ENCODE measurements at regions not wholly inside any gene's neighbourhood (a gene's known extent, or its start where the extent isn't known, plus 50 kb on each side); places are given as distances from the start of the nearest gene placed in this dataset.

DNA sequence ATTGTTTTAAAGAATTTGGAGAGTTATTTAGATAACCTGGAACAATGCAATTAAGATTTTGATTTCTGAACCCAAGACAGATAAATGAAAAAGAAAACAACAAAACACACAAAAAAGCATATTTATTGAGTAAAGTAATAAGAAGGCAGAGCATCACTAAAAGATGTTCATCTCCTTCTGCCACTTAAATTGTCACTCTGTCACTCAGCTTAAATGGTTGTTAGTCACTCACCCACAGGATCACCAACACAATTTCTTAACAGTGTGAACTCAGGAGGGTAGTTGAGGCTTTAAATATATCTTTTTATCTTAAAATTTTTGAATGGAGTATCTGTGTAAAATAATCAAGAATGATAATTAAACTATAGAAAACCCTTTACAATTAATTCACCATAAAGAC, 1215.5 kb upstream of the PCDH20 start:
- no peak for DNase-seq

DNA sequence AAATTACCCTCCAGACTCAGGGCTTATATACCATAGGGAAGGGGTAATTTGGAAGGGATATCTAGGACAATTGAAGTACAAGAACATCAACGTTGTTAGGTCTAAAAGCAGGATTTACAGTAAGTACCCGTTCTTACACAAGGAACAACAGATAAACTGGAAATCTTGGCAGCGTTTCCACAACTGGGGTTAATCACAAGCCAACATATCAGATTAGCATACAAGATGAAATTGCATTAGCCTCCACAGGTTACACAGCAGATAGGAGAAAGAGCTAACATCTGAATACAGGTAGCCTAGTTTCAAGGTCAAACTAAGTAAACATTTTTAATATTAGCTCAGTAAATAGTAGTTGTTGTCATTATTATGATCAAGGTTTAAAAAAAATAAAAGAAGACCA, 1214.0 kb upstream of the PCDH20 start:
- DNase-seq: no peak

DNA sequence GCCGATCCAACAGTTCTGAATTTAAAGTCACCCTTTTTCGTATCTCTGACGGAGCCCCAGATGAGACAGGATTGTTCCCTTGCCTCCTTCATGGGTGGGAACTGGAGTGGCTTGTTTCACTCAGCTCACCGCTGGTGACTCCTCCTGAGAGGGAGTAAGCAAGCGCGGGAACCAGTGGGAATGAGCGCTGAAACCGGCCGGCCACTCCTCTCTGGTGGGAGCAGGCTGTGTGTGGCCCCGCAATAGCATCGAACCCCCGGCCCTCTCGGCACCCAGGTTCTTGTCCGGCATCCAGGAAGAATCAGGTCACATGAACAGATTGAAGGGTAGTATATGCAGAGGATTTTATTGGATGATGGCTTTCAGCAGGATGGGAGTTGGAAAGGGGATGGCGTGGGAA, 1211.6 kb upstream of the PCDH20 start:
- no peak for DNase-seq

DNA sequence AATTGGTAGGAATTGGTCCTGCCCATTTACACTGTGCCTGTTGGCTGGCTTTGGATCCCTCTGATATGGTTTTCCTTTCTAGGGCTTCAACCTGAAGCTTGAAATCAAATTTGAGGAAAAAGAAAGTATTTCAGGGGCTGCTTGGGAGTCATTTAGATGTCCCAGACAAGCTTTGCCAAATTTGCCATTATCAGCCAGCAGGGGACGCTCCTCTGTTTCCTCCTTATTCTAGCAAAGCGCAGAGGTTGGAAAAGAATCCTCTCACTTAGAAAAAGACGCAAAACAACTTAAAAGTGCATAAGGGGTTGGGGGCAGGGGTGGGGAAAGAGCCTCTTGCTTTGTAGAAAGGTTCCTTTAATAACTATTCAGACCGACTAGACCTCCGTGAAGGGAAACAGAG, 1211.1 kb upstream of the PCDH20 start:
- no peak for DNase-seq

DNA sequence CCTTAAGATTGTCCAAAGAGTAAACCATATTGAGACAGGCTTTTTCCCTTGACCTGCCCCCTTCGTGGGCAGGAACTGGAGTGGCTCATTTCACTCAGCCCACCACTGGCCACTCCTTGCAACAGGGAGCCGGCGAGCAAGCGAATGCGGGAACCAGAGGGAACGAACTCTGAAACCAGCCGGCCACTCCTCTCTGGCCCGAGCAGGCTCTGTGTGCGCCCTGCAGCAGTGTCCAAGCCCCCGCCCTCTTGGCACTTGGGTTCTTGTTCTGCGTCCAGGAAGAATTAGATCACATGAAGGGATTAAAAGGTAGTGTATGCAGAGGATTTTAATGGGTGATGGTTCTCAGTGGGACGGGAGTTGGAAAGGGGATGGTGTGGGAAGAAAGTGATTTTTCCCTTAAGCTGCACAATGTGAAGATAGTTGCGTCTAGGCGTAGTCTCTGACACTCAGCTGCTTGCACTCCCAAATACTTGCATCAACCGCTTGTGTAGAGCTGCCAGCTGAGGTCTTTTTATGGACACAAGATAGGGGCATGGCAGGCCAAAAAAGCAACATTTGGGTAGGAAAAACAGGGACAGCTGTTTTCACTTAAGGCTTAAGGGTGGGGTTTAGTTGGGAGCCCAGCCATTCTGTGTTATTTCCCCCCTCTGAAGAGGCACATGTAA, 1209.7 kb upstream of the PCDH20 start:
- DNase-seq: no peak

DNA sequence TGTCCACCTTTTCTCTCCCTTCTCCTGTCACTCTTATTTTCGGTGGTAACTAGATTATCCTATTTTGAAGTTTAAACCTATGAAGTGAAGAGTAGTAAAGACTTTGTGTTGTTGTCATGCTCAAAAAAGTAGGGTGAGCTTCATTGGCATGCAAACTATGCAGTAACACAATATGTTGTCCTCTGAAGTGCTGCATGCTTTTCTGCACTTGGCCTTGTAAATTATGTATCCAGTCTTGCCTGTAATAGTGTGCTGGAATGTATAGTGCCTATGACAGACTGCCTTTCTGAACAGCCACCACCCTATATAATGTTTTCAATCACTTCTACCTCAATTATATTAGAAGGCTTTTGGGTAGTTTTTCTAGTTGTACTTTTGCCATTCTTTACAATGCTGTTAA, 1198.2 kb upstream of the PCDH20 start:
- DNase-seq: no peak

DNA sequence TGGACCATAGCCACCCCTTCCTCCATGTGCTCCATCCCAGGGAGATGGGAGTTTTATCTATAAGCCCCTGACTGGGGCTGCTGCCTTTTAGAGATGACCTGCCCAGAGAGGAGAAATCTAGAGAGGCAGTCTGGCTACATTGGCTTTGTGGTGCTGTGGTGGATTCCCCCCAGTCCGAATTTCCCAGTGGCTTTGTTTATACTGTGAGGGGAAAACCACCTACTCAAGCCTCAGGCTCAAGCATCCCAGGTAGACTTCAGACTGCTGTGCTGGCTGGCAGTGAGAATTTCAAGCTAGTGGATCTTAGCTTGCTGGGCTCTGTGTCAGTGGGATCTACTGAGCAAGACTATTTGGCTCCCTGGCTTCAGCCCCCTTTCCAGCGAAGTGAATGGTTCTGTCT, 1195.7 kb upstream of the PCDH20 start:
- DNase-seq: no peak

DNA sequence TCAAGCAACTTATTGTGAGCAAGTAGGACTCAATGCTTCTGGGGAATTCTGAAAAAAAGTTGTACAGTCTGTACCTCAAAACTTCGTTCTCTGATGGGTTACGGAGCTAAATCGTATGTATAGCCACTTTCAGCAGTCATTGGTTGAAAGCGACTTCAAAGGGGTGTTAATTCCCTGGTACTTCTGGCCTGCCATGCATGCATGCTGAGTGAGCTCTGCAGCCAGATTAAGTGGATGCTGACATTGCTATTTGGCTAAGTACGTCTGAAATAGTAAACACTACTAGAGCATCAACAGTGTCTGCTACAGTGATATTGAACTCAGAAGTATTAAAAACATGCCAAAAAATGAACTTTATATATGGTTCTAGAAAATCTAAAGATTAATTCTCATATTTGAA, 1183.1 kb upstream of the PCDH20 start:
- DNase-seq: no peak

DNA sequence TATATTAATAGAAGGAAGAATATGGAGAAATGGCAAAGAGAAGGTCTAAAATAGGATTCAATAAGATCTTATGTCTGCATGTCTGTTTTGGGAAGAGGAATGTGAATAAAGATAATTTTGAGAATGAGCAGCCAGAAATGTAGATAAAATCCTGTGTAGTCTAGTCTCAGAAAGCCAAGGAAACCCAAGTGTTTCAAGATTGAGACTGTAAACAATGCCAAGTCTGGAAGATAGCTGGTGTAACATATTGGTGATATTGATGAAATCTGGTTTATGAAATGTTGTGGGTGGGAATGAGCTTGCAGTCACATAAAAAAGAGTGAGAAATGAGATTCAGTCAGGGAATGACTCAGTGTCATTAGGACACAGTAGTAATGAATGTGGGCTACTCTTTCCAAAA, 1180.3 kb upstream of the PCDH20 start:
- no peak for DNase-seq

DNA sequence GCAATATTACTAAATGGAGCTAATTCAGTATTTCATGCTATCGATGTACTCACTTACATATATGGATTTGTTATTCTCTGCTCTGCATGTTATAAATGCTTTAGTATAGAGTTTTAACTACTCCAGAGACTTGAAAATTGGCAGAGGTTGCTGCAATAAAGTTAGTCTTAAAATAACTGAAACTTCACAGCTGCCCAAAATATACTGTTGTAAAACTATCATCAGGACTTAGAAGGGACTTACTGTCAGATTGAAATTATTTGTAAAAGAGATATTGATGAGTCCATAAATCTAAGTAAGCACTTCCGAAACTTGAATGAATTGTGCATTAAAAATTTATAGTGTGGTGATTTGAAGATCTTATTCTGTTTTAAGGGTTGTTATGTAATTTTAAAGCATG, 1178.2 kb upstream of the PCDH20 start:
- DNase-seq: no peak

DNA sequence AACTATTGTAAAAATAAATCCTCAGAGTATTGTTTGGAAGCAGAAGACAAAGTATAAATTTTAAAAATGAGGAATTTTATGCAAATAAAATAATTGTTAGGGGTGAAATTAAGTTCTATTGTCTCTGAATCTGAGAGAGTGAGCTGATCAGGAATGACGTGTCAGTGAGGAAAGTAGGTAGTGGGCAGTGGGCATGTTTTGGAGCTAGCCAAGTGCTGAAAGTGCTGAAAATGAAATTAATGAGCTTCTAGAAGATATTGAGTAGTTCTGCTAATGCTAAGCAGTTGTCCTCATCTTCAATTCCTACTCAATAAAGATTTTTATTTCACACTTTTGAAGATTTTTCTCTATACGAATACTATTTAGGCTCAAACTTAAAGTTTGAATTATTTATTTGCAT, 1167.8 kb upstream of the PCDH20 start:
- DNase-seq: no peak

DNA sequence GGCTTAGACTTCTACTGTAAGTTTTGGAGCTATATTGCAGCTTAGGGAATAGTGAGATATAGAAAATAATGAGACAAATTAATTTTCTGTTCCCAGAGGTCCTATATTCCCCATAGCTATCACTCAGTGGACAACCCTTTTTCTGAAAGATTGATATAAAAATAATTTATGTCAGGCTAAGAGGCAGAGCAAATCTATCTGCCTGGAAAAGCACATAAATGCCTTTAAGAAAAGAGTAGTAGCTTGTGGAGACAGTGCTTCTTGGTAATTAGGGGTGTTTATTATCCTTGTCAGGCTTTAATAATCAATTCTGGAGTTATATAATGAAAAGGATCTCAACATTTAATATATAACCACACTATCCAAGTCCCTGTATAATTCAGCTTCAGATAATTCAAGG, 1162.8 kb upstream of the PCDH20 start:
- no peak for DNase-seq

DNA sequence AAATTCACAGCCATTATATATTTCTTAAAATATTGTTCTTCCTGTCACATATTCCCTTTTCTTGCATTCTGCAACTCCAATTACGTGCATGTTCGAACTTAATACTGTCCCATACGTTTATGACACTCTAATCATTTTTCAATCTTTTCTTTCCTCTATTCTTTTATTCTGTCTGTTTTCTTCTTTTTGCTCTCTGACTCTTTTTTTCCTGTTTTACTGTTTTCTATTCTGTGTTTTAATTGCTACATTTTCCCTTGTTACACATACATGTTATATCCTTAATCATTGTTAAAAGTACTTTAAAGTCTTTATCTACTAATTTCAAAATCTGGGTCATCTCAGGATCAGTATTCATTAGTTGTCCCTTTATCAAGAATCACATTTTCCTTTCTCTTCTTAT, 1149.1 kb upstream of the PCDH20 start:
- no peak for DNase-seq

DNA sequence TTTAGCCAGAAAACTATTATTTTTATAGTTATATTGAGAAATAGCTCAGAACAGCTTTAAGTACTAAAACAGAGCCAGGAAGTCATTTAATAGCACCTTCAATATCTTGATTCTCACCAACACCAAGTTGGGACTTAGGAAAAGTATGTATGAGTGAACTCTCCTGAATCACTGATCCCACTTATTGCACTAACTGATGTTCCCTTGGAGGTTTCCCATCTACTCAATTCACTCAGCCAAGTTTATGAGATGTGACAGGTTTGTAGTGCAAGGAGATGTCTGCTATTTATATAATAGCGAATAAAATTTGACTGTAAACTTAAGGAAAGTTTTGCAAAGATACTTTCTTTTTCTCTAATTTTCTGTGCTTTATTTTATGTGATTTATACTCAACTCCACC, 1147.6 kb upstream of the PCDH20 start:
- DNase-seq: no peak

DNA sequence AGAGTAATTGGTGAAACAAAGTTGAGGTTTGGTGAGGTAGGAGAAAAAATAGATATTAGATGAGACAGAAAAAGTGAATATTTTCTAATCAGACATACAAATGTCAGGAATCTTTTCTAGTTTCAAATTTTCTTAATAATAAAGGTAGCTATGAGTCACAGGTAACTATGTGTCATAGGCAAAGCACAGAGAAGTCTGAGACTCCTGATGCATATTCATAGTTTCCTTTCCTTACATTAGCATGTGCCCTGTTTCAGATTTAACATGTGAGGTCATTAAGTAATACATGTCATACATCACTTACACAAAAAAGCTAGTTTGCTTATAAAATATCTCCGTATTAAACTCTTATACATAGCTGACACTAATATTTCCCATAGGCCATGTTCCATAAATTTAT, 1141.3 kb upstream of the PCDH20 start:
- DNase-seq: no peak

DNA sequence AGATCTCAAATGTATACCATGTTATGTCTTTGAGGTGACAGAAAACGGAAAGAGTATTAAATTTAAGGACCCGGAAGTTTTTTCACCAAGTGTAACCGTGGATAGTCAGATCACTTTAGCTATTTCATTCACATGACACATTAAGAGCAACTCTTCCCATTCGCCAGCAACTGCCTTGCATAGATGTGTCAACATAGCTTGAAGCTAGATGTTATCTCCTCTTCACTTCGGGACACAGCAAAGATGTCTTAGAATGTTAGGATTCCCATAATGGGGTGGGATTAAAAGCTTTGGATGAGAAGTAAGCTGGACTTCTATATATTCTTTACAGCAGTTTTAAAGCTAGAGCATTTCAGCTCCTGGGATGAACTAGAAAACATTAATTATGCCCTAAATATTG, 1135.9 kb upstream of the PCDH20 start:
- DNase-seq: no peak

DNA sequence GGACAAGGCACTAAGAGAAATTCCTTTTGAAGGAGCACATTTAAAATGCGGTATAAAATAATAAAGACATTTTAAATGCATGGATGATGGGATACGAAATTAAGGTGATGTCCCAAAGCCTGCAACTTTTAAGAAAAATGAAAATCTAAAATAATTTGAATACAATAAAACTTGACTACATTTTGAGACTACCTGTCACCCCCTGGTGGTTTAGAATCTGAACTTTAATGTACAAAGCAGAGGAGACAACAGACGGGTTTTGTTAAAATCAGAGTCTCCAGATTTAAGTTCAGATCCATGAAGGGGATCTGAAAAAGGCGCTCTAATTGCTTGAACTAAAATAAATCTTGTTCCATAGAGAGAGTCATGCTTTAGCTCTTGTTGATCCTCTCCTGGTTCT, 1129.3 kb upstream of the PCDH20 start:
- DNase-seq: no peak

DNA sequence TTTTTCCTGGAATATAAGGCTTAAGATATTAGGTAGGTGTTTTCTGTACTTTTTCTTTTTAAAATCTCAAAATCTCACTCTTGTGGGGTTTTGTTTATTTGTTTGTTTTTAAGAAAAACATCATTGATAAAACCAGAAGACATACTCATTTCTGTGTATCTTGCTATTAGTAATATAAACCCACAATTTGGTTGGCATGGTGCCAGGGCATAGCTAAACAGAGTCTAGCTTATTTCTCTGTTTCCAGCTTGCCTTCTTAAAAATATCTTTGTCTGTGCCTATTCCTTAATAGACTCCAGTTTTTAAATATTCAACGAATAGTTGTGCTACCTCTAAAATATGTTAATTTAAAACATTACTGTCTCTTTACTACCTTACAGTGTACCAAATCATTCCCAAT, 1121.9 kb upstream of the PCDH20 start:
- no peak for DNase-seq

DNA sequence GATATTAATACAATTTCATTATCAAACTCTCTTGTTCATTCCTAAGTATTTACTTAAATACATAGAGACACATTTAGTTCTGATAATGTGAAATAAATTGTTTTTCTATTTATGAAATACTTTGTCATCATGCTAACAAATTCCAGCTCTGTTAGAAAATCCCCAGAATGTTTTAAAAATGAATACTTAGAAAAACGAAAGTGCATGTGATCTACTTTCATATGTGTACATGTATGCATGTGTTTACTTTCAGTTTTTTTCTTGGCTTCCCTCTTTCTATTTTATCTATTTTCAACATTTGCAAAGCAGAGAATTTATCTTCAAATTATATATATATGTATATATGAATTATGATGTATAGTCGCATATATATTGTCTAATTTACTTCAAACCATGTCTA, 1110.0 kb upstream of the PCDH20 start:
- DNase-seq: no peak

DNA sequence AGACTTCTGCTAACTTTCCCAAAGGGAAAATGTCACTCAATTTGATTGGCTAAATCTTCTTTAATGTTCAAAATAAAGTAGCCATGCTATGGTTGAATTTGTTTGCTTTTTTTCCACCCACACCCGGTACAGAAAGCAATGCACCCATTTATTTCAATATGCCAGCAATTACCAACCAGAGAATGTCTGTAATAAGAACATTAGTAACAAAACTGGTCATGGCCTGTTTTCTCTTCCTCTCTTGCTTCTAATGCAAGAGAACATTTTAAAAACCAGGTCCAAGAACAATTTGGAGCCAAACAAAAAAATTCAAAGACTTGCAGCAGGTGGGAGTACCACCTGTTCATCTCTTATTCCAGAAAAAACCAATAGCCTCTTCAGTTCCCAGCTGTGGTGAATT, 1108.8 kb upstream of the PCDH20 start:
- DNase-seq: no peak

DNA sequence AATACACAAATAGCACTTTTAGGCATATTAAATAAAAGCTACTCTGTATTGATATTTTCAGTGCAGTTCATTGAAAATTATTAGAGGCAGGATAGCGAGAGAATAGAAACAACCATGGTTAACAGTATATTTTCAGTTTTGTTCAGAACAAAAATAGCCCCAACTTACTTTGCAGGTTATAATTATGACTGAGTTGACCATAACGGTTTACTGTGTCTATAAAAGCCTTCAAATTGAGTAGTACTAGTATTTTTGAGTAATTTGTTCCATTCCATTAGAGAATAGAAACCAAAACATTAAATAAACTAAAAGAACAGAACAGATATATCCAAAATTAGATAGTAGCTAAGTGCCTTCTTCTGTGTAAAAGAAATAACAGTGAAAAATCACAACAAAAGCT, 1108.4 kb upstream of the PCDH20 start:
- DNase-seq: no peak

DNA sequence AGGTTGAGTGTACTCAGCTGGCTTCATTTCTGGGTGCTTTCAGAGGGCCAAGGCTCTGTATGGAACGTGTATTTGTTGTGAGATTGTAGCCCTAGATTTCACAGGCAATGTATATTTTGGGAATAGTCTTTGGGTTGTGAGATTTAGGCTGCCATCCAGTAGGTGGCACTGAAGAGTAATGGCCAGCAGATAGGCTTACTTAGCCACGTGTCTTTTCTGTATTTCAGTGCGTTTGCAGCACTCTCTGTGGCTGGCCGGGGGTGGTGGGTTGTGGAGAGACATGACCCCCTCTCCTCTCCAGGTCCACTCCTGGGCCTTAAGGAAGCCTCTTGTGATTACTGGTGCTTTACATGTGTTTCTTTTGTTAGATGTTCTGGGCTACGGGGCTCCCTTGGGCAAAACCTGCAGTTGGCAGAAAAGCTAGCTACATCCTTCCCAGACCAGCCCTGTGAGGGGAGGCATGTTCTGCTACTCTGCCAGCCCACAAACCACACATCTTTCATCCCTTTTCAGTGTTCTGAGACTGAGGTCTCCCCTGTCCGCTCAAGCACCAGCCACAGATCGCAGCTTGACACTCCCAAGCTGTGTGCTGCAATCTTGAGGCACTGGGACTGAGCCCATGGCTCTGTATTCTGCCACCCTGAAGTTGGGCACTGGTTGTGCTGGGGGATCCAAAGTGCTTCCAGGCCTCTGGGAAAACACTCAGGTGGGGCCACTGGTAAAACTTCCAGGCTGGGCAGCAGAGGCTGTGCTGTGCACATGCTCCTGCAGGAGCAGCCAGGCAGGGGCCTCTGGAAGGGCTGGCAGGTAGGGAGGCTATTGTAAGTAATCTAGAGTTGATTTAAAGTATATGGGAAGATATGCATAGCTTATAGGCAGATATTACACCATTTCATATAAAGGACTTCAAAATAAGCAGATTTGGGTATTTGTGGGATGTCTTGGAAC, 1096.8 kb upstream of the PCDH20 start:
- no peak for DNase-seq

DNA sequence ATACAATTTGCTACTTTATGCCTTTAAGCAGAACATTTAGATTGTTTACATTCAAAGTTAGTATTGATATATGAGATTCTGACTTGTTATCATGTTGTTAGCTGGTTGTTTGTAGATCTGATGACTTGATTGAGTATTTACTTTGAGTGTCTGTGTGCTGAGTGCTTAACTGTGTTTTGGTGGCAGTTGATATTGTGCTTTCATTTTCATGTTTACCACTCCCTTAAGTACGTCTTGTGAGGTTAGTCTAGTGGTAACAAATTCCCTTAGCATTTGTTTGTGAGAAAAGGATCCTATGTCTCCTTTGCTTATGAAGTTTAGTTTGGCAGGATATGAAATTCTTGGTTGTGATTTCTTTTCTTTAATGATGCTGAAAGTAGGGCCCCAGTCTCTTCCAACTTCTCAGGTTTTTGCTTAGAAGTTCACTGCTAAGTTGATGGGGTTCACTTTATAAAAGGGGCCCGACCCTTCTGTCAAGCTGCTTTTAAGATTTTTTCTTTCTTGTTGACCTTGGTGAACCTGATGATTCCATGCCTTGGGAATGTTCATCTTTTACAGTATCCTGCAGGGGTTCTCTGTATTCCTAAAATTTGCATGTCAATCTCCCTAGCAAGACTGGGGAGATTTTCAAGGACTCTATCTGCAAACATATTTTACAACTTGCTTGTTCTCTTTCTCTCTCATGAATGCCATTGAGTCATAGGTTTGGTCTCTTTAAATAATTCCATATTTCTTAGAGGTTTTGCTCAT, 1095.4 kb upstream of the PCDH20 start:
- DNase-seq: no peak

DNA sequence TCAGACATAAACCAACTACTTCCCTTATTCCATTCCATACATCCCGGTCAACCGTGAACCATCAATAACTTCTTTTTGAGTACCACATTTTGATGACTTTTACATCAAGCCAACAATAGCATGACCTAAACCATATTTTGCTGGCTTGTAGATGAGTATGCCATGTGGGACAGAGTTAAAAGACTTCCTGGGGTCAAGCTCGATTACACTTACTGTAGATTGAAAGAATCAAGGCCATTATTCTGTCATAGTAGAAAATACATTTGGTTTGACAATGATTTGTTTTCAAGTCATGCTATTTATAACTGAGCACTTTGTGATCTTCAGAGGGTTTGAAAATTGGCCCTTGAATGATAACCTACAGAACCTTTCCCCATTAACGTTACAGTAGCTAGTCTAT, 1086.9 kb upstream of the PCDH20 start:
- DNase-seq: no peak
